Activated CD8-positive, alpha-beta memory T cell treated with anti-CD3 and anti-CD28 coated beads, Interleukin-2, amount 10 ng/mL, durations not matched to agents 7 days and 5 days (primary cell): ENCODE measurements at regions not wholly inside any gene's neighbourhood (a gene's known extent, or its start where the extent isn't known, plus 50 kb on each side); places are given as distances from the start of the nearest gene placed in this dataset.
"Not testable (repeated sequence)": the region's sequence is repeated elsewhere in the genome, so short reads cannot be mapped to it uniquely, and the experiment has no call there.

Source experiments
- ATAC-seq: fragments of 150-1000 bp; cut with Tn5 transposase; one replicate; pipeline ENCODE4 v1.10.0; 2021; ENCODE audit warnings: moderate library complexity
- CTCF ChIA-PET: fragments of 350-600 bp; sonication (Branson Sonifier 250); formaldehyde crosslinking; loops from one replicate; lab custom pipeline; 2021; ENCODE audit warnings: antibody characterized with exemption; lab: Charles Lee
- DNase-seq: peaks from one replicate; pipeline ENCODE4 v3.0.0-alpha.2; 2020
- H3K27ac Mint-ChIP-seq: one replicate; pipeline ENCODE4 v1.8.0; 2021; ENCODE audit warnings: mild to moderate bottlenecking, mixed read lengths
- H3K27me3 Mint-ChIP-seq: one replicate; pipeline ENCODE4 v1.8.0; 2021; ENCODE audit warnings: mixed read lengths
- H3K36me3 Mint-ChIP-seq: one replicate; pipeline ENCODE4 v1.8.0; 2021; ENCODE audit warnings: mild to moderate bottlenecking, mixed read lengths
- H3K4me1 Mint-ChIP-seq: one replicate; pipeline ENCODE4 v1.8.0; 2021; ENCODE audit warnings: mixed read lengths
- H3K4me3 Mint-ChIP-seq: one replicate; pipeline ENCODE4 v1.8.0; 2021; ENCODE audit warnings: mild to moderate bottlenecking, moderate library complexity, mixed read lengths
- H3K9me3 Mint-ChIP-seq: one replicate; pipeline ENCODE4 v1.8.0; 2022; ENCODE audit warnings: low read depth, mixed read lengths

DNA sequence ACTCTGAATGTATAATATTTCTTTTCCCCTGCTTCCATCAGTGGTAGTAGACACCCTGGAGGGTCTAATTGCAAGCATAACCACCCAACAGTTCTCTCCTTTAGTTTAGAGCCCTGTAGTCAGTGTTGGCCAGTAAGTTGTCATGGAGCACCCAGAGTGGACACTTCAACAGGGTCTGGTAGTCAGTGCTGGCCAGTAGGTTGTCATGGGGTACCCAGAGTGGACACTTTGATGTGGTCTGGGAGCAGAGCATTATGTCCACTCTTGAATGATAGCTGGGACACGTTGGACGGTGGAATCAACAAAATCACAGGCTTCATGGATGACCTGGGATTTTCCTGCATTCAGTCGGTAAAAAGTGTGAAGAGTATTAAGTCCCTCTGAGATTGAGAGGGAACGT lies 864.9 kb upstream of the TPTE start:
- not testable (repeated sequence) for H3K36me3 Mint-ChIP-seq

DNA sequence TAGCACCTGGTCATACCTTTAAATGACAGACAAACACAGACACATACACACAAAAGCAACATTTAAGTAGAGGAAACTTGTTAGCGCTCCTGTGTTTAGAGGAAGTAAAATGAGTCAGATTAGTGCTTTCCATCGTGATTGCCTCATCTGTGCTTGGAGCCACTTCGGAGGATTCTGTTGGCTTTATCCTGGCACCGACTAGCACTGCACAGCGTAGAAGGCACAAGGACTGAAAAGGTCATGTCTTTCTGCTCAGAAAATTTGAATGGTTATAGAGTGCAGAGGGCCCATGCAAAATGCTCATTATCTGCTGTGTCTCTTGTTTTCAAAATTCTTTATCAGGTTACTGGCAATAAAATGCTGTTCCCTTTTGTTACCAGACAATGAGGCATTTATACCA lies 863.6 kb upstream of the TPTE start:
- H3K4me1 Mint-ChIP-seq, H3K27me3 Mint-ChIP-seq, CTCF ChIA-PET, DNase-seq, H3K27ac Mint-ChIP-seq, H3K36me3 Mint-ChIP-seq, H3K4me3 Mint-ChIP-seq, ATAC-seq: not testable (repeated sequence)
- H3K9me3 Mint-ChIP-seq, result peaks cover 20% of the 10 kb centered on the region

More for the DNA sequence above, 864.9 kb upstream of the TPTE start:
- CTCF ChIA-PET, H3K27ac Mint-ChIP-seq, H3K4me3 Mint-ChIP-seq, H3K27me3 Mint-ChIP-seq, ATAC-seq, H3K4me1 Mint-ChIP-seq, DNase-seq: not testable (repeated sequence)
- peaks cover 25% of the 10 kb centered on the region for H3K9me3 Mint-ChIP-seq

DNA sequence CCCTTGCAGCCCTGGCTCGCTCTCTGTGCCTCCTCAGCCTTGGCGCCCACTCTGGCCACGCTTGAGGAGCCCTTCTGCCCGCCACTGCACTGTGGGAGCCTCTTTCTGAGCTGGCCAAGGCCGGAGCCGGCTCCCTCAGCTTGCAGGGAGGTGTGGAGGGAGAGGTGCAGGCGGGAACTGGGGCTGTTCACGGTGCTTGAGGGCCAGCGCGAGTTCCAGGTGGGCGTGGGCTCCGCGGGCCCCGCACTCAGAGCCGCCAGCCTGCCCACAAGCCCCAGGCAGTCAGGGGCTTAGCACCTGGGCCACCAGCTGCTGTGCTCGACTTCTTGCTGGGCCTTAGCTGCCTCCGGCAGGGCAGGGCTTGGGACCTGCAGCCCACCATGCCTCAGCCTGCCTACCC lies 861.5 kb upstream of the TPTE start:
- H3K27me3 Mint-ChIP-seq, CTCF ChIA-PET, H3K36me3 Mint-ChIP-seq, H3K27ac Mint-ChIP-seq, H3K4me1 Mint-ChIP-seq, ATAC-seq, H3K4me3 Mint-ChIP-seq, DNase-seq: not testable (repeated sequence)
- peaks cover 18% of the 10 kb centered on the region for H3K9me3 Mint-ChIP-seq

DNA sequence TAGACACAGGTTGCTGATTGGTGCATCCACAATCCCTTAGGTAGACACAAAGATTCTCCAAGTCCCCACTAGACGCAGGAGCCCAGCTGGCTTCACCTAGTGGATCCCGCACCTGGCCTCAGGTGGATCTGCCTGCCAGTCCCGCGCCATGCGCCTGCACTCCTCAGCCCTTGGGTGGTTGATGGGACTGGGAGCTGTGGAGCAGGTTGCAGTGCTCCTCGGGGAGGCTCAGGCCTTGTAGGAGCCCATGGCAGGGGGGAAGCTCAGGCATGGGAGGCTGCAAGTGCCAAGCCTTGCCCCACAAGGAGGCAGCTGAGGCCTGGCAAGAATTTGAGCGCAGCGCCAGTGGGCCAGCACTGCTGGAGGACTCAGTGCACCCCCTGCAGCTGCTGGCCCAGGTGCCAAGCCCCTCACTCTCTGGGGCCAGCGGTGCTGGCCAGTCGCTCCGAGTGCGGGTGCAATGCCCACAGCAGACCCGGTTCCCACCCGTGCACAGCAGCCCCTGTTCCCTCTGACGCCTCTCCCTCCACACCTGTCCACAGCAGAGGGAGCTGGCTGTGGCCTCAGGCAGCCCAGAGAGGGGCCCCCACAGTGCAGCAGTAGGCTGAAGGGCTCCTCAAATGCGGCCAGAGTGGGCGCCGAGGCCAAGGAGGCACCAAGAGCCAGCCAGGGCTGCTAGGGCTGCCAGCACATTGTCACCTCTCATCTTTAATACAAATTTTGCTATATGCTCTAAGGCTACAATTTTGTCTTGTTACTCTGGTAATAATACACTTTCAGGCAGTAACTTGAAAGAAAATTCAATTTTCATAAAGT lies 857.3 kb upstream of the TPTE start:
- H3K27me3 Mint-ChIP-seq, ATAC-seq, DNase-seq, H3K9me3 Mint-ChIP-seq, H3K36me3 Mint-ChIP-seq, CTCF ChIA-PET, H3K4me1 Mint-ChIP-seq, H3K4me3 Mint-ChIP-seq, H3K27ac Mint-ChIP-seq: not testable (repeated sequence)

DNA sequence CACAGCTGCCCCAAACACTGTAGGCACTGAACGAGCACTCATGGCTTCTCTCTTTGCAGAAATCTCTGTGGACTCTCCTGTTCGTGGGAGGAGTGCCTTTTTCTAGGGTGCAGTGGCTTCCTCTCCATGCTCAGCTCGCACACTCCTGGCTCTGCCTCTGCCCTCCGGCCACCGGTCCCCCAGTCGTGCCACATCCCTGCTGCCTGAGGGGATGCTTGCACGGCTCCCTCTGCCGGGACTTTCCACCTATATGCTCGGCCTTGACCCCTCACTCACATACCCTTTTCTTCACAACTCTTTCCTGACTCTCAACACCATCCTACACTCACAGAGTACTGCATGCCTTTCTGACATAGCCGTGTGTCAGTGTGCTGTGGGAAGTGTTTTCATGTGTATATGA lies 845.6 kb upstream of the TPTE start:
- CTCF ChIA-PET, H3K4me1 Mint-ChIP-seq: not testable (repeated sequence)

DNA sequence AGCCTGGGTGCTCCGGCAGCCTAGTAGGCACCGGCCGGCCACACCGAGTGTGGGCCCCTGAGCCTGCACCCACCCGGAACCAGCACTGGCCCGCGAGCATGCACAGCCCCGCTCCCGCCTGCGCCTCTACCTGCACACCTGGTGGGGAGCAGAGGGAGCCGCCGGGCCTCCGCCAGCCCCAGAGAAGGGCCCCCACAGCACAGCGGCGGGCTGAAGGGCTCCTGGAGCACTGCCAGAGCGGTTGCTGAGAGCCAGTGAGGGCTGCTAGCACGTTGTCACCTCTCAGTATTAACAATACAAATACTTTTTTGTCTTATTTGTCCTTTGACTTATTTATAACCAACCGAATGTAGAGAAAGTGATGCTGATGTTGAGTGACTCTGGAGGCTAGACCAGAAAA lies 842.4 kb upstream of the TPTE start:
- H3K27ac Mint-ChIP-seq, H3K4me3 Mint-ChIP-seq, CTCF ChIA-PET, ATAC-seq, H3K36me3 Mint-ChIP-seq, H3K4me1 Mint-ChIP-seq, H3K27me3 Mint-ChIP-seq, DNase-seq, H3K9me3 Mint-ChIP-seq: not testable (repeated sequence)

More for the DNA sequence above, 845.6 kb upstream of the TPTE start:
- ATAC-seq, DNase-seq, H3K4me3 Mint-ChIP-seq, H3K9me3 Mint-ChIP-seq, H3K27me3 Mint-ChIP-seq, H3K36me3 Mint-ChIP-seq, H3K27ac Mint-ChIP-seq: not testable (repeated sequence)

DNA sequence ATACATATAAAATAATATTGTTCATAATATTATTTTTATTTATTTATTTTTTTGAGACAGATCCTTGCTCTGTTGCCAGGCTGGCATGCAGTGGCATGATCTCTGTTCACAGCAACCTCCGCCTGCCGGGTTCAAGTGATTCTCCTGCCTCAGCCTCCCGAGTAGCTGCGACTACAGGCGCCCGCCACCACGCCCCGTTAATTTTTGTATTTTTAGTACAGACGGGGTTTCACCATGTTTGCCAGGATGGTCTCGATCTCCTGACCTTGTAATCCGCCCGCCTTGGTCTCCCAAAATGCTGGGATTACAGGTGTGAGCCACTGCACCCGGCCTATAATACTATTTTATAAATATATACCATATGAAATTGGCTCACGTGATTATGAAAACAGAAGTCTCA lies 832.4 kb upstream of the TPTE start:
- H3K4me3 Mint-ChIP-seq, H3K4me1 Mint-ChIP-seq, DNase-seq, ATAC-seq, CTCF ChIA-PET, H3K27ac Mint-ChIP-seq, H3K27me3 Mint-ChIP-seq, H3K9me3 Mint-ChIP-seq, H3K36me3 Mint-ChIP-seq: not testable (repeated sequence)

DNA sequence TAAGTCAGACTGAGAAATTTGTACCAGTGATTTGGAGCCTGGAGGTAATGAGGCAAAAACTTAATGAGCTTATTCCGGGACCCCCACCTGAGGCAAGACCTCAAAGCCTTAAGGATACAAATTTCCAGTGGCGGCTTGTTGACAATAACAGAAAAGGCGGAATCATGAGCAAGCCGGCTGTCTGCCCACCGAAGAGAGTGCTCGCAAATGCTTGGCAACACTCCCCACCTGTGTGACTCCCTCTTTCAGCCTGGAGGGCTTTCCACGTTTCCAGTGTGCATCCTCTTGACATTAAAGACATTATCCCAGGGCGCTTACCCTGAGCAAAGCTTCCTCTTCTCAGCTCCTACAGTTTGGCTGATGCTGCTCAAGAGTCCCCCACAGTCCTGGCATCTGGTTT lies 830.4 kb upstream of the TPTE start:
- CTCF ChIA-PET, ATAC-seq, H3K27me3 Mint-ChIP-seq, DNase-seq, H3K27ac Mint-ChIP-seq, H3K4me1 Mint-ChIP-seq, H3K9me3 Mint-ChIP-seq, H3K36me3 Mint-ChIP-seq, H3K4me3 Mint-ChIP-seq: not testable (repeated sequence)

DNA sequence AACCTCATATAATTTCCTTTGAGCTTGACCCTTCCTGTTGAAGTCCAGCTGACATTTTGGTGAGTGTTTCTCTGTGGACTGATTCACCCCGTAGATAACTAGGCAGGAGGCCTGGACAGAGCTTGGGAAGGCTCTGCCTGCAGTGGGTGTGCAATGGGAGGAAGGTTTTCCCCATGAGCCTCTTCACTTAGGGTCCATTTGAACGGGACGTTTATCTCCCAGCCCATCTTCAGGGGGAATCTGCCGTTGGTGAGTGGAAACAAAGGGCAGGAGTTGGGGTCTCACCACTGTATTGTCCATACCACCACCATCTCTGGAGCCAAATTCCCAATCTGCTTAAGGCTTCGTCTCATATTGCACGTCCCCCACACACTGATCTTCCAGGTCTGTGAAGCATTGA lies 825.6 kb upstream of the TPTE start:
- H3K9me3 Mint-ChIP-seq, H3K4me1 Mint-ChIP-seq, H3K27me3 Mint-ChIP-seq, H3K27ac Mint-ChIP-seq, DNase-seq, CTCF ChIA-PET, H3K4me3 Mint-ChIP-seq, ATAC-seq, H3K36me3 Mint-ChIP-seq: not testable (repeated sequence)

DNA sequence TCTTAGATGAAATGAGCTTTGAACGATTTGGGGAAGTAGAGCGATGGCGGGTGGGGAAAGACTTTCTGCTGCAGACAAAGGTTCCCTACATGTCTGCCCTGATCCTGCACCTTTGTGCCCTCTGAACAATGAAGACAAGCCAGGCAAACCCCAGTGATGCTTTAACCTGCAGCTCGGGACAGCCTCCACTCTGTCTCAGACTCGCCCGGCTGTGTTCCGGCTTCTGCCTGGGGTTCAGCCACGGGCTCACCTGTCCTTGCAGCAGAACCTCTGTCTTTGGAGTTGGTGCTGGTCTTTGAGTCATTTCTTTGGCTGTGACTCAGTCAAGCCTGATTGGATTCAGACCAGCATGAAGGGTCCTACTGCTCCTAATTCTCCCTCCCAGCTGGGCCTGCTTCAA lies 823.6 kb upstream of the TPTE start:
- H3K36me3 Mint-ChIP-seq, H3K9me3 Mint-ChIP-seq, H3K27ac Mint-ChIP-seq, CTCF ChIA-PET, ATAC-seq, H3K27me3 Mint-ChIP-seq, DNase-seq, H3K4me1 Mint-ChIP-seq, H3K4me3 Mint-ChIP-seq: not testable (repeated sequence)

DNA sequence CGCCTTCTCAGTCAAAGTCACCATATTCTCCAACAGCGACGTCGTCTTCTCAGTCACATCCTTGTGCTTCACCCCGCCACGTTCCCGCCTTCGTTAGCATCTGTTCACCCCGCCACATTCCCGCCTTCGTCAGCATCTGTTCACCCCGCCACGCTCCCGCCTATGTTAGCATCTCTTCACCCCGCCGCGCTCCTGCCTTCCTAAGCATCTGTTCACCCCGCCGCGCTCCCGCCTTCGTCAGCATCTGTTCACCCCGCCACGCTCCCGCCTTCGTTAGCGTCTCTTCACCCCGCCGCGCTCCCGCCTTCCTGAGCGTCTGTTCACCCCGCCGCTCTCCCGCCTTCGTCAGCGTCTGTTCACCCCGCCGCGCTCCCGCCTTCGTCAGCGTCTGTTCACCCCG lies 816.4 kb upstream of the TPTE start:
- H3K9me3 Mint-ChIP-seq, H3K36me3 Mint-ChIP-seq, H3K27me3 Mint-ChIP-seq, H3K4me3 Mint-ChIP-seq, DNase-seq, ATAC-seq, CTCF ChIA-PET, H3K27ac Mint-ChIP-seq, H3K4me1 Mint-ChIP-seq: not testable (repeated sequence)

DNA sequence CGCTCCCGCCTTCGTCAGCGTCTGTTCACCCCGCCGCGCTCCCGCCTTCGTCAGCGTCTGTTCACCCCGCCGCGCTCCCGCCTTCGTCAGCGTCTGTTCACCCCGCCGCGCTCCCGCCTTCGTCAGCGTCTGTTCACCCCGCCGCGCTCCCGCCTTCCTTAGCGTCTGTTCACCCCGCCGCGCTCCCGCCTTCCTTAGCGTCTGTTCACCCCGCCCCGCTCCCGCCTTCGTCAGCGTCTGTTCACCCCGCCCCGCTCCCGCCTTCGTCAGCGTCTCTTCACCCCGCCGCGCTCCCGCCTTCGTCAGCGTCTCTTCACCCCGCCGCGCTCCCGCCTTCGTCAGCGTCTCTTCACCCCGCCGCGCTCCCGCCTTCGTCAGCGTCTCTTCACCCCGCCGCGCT lies 815.9 kb upstream of the TPTE start:
- ATAC-seq, CTCF ChIA-PET, H3K9me3 Mint-ChIP-seq, H3K27me3 Mint-ChIP-seq, H3K27ac Mint-ChIP-seq, DNase-seq, H3K4me1 Mint-ChIP-seq, H3K4me3 Mint-ChIP-seq, H3K36me3 Mint-ChIP-seq: not testable (repeated sequence)

DNA sequence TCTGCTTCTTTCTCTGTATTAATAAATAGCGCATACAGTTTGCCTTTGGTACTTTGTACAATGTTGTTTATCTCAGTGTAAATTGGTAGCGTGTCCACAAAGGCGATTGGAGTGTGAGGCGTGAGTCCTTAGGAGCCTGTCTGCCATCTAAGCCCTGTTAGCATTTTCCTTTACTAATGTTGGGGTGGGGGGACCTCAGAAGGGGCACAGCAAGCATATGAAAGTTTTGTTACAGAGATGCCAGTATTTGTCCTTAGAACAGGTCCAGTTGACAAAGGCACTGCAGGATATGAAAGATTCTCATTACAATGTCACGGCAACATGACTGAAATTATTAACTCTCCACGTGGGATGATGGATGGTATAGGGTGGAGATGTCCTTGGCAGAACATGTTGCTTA lies 796.8 kb upstream of the TPTE start:
- peaks cover 19% of the 10 kb centered on the region for H3K9me3 Mint-ChIP-seq
- H3K36me3 Mint-ChIP-seq, H3K27me3 Mint-ChIP-seq, H3K27ac Mint-ChIP-seq, ATAC-seq, DNase-seq, H3K4me3 Mint-ChIP-seq, H3K4me1 Mint-ChIP-seq, CTCF ChIA-PET: not testable (repeated sequence)

DNA sequence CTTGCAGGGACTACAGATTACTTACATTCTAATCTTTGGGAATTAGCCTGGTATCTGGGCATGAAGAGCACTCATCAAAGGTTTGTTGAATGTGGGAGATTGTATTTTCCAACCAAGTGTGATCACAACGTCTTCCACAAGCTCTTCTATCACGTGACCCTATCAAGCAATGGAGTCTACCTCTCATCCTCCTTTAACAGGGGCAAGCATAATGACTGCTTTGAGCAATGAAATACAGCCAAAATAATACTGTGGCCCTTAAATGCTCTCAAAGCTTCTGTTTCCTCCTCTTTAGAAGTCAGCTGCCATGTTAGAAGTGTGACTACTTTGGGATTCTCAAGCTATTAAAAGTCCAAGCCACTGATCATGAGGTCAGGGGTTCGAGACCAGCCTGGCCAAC lies 794.2 kb upstream of the TPTE start:
- H3K36me3 Mint-ChIP-seq, CTCF ChIA-PET, DNase-seq, H3K27ac Mint-ChIP-seq, H3K27me3 Mint-ChIP-seq, H3K4me3 Mint-ChIP-seq, H3K4me1 Mint-ChIP-seq, ATAC-seq: not testable (repeated sequence)
- H3K9me3 Mint-ChIP-seq, result peaks cover 19% of the 10 kb centered on the region
